ENCODE measurements at regions not wholly inside any gene's neighbourhood (a gene's known extent, or its start where the extent isn't known, plus 50 kb on each side); places are given as distances from the start of the nearest gene placed in this dataset.
A peak's percentile ranks its signal among the peaks of the same experiment; 100 is the strongest.

- TF ChIP-seq CTCF (conservative IDR thresholded peaks at IDR 0.05) = no peak
- no peak overlapping the region for H3K27ac ChIP-seq
Observed at GRCh38 chr16:49010879-49011278, 270.8 kb downstream of the CBLN1 start.

- no peak overlapping the region for H3K27ac ChIP-seq
- no peak for TF ChIP-seq CTCF (conservative IDR thresholded peaks at IDR 0.05)
Observed at GRCh38 chr16:49010396-49010795, 271.2 kb downstream of the CBLN1 start.

- H3K27ac ChIP-seq = no peak overlapping the region
- no peak for TF ChIP-seq CTCF (conservative IDR thresholded peaks at IDR 0.05)
Observed at GRCh38 chr16:49009204-49009603, 272.4 kb downstream of the CBLN1 start.

- H3K27ac ChIP-seq = no peak overlapping the region
- no peak for TF ChIP-seq CTCF (conservative IDR thresholded peaks at IDR 0.05)
Observed at GRCh38 chr16:49003992-49004391, 277.6 kb downstream of the CBLN1 start.

- TF ChIP-seq CTCF (conservative IDR thresholded peaks at IDR 0.05) = no peak
- no peak overlapping the region for H3K27ac ChIP-seq
Observed at GRCh38 chr16:49003022-49003421, 278.6 kb downstream of the CBLN1 start.

- no peak overlapping the region for H3K27ac ChIP-seq
- peak; percentile 70 for TF ChIP-seq CTCF (conservative IDR thresholded peaks at IDR 0.05)
Observed at GRCh38 chr16:49000594-49000993, 281.0 kb downstream of the CBLN1 start.

GRCh38 chr16:48999508-48999907 lies 282.1 kb downstream of the CBLN1 start:
- TF ChIP-seq CTCF (conservative IDR thresholded peaks at IDR 0.05) = no peak
- H3K27ac ChIP-seq = no peak overlapping the region

- no peak for TF ChIP-seq CTCF (conservative IDR thresholded peaks at IDR 0.05)
- H3K27ac ChIP-seq = no peak overlapping the region
Observed at GRCh38 chr16:48999044-48999443, 282.6 kb downstream of the CBLN1 start.
